GM12891 (cell line): ENCODE measurements at regions not wholly inside any gene's neighbourhood (a gene's known extent, or its start where the extent isn't known, plus 50 kb on each side); places are given as distances from the start of the nearest gene placed in this dataset.
"Not testable (repeated sequence)": the region's sequence is repeated elsewhere in the genome, so short reads cannot be mapped to it uniquely, and the experiment has no call there.

Experiments used
- DNase-seq: peaks from one replicate; pipeline ENCODE4 v3.0.0; 2011; ENCODE audit warnings: low spot score; ENCODE audit not compliant: insufficient read length
- FAIRE-seq: peaks from 2 replicates; lab custom pipeline; 2011; peaks lifted over from hg19 to GRCh38; lab: Jason Lieb, UNC
- PAX5 ChIP-seq: IDR thresholded peaks from 2 replicates; pipeline ENCODE4 v1.6.1; 2011; ENCODE audit warnings: low read length, moderate library complexity, mild to moderate bottlenecking; ENCODE audit not compliant: insufficient read depth, severe bottlenecking
- POLR2A ChIP-seq: IDR thresholded peaks from 2 replicates; pipeline ENCODE4 v1.6.1; 2011; ENCODE audit warnings: low read depth, low read length, control low read depth
- POLR2AphosphoS5 ChIP-seq: IDR thresholded peaks from 2 replicates; pipeline ENCODE4 v1.6.1; 2011; ENCODE audit warnings: low read depth, low read length, control low read depth
- POU2F2 ChIP-seq: IDR thresholded peaks from 2 replicates; pipeline ENCODE4 v1.6.1; 2011; ENCODE audit warnings: low read depth, mild to moderate bottlenecking, control low read depth, low read length, moderate library complexity
- SPI1 ChIP-seq: IDR thresholded peaks from 2 replicates; pipeline ENCODE4 v1.6.1; 2011; ENCODE audit warnings: low read depth, low read length, control low read depth
- TAF1 ChIP-seq: IDR thresholded peaks from 2 replicates; pipeline ENCODE4 v1.6.1; 2011; ENCODE audit warnings: low read depth, low read length, control low read depth

DNA sequence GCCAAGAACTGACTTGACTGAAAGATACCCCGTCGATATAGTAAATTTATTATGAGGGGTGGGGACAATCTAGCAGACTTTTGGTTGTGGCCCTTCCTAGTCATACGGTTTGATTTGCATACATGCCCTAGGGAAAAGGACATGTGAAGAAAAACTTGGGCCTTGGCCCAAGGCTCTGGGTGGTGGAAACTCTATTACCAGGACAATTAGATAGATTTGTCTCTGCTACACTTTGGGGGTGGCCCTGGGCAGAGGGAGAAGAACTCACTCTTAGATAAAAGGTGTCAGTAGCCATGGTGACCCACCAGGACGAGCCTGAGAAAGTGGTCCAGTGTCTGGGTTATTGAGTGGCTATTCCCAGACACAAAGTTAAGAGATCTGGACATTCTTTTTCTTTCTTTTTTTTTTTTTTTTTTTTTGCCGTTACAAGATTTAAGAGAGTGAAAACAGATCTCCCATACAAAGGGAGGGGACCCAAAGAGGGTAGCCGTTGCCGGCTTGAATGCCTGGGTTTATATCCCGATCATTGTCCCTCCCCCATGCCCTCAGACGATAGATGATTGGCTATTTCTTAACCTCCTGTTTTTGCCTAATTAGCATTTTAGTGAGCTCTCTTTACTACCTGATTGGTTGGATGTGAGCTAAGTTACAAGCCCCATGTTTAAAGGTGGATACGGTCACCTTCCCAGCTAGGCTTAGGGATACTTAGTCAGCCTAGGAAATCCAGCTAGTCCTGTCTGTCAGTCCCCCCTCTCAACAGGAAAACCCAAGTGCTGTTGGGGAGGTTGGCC, 96.4 kb upstream of the SMAD3 start:
- TF ChIP-seq SPI1 (no peak), POU2F2 (no peak), PAX5 (no peak), TAF1 (no peak)
- DNase-seq = no peak
- no peak for FAIRE-seq

DNA sequence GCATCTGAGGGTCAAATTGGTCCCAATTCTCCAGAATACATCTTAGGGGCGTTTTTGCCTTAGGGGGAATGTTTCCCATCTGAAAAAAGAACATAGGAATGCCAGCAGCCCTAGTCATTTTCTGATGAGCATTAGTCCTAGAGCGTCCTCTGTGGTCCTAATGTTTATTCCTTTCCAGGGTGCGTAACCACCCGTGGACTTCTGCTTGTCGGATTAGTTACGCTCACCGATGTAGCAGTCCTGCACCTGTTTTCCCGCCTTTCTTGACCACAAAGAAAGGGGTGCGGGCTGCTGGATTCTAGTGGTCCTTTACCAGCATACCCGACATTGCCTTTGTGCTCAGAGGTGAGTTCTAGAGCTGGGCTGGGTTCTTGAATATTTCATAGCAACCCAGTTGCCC, 91.3 kb upstream of the SMAD3 start:
- FAIRE-seq, DNase-seq: not testable (repeated sequence)

DNA sequence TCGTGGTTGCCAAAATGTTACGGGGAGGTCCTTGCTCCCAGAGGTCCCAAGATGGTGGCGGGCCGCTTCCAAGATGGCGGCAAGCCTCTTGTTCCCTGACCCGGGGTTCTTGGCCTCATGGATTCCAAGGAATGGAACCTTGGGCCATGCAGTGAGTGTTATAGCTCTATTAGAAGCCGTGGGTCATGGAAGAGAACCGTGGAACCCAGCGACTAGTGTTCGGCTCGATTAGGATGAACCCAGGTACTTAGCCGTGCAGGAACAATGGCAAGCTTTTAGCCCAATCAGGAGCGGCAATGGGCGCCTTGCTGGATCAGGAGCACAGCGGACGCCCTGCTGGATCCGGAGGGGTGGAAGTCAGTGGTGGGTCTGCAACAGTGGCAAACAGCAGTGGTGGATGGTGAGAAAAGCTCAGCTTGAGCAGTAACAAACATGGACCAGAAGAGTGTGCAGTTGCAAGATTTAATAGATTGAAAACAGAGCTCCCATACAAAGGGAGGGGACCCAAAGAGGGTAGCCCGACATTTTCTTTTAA, 89.2 kb upstream of the SMAD3 start:
- FAIRE-seq, DNase-seq: not testable (repeated sequence)

DNA sequence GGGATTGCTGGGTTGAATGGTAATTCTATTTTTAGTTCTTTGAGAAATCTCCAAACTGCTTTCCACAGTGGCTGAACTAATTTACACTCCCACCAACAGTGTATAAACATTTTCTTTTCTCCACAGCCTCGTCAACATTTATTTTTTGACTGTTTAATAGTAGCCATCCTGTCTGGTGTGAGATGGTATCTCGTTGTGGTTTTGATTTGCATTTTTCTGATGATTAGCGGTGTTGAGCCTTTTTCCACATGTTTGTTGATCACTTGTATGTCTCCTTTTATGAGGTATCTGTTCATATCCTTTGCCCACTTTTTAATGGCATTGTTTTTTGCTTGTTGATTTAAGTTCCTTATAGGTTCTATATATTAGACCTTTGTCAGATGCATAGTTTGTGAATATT, 85.1 kb upstream of the SMAD3 start:
- peak; percentile 23 for FAIRE-seq
- DNase-seq = not testable (repeated sequence)

DNA sequence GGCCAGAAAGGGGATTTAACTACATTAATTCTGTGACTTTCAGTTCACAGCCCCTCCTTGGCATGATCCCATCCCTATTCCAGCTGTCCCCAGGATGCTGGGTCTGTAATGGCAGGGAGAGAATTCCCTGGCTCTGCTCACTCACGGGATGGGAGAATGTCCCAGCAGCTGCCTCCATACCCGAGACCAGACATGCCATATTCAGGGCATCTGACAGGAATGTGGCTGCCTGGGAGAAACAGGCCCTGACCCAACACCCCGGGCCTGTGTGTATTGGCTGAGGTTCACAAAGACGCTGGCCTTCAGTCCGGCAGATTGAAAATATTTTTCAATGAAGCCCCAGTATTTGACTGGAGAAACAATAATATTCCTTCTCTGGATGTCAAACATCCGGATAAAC, 83.6 kb upstream of the SMAD3 start:
- no peak for FAIRE-seq

DNA sequence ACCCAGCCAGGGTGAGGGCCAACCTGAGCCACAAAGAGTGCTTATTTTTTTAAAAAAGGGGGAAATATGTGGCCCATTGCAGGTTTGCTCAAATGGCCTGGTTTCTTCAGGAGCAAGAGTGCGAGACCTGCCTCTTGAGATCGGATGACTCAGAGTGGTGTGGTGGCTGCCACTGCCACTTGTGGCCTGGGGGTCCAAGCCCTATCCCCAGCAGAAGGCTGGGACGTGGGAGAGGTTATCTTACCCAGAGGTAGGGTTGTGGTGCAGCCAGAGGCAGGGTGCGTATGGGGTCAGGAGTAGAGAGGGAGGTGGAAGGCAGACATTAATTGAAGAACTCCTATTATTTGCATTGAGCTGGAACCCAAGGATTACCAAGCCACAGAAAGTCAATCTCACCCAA, 83.2 kb upstream of the SMAD3 start:
- no peak for DNase-seq
- no peak for TF ChIP-seq PAX5
- no peak for TF ChIP-seq POLR2AphosphoS5
- no peak for TF ChIP-seq POU2F2
- TF ChIP-seq SPI1 = no peak
- no peak for TF ChIP-seq POLR2A
- TF ChIP-seq TAF1 = no peak
- FAIRE-seq = no peak

More for the DNA sequence above, 83.6 kb upstream of the SMAD3 start:
- no peak for TF ChIP-seq SPI1
- no peak for TF ChIP-seq PAX5
- TF ChIP-seq POU2F2 = no peak
- TF ChIP-seq POLR2A = no peak
- no peak for TF ChIP-seq TAF1
- TF ChIP-seq POLR2AphosphoS5 = no peak
- no peak for DNase-seq

DNA sequence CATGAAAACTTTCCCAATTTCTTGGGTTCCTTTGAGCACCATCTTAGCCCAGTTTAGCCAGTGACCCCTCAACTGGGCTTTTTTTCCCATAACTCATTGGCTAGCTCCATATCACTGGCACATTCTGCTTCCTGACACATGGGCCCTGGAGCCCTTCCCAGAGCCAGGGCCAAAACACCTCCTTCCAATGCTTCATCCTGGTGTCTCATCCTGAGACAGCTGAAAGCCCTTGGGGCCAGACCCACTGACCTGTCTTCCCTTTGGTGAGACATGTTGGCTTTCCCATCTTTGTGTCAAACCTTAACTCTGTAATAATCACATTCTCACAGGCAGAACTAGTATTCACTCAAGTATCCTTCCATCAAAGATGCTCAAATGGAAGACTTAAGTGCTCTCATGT, 82.6 kb upstream of the SMAD3 start:
- TF ChIP-seq POLR2AphosphoS5 (no peak), TAF1 (no peak), POLR2A (no peak), POU2F2 (no peak)
- no peak for FAIRE-seq
- DNase-seq = no peak

DNA sequence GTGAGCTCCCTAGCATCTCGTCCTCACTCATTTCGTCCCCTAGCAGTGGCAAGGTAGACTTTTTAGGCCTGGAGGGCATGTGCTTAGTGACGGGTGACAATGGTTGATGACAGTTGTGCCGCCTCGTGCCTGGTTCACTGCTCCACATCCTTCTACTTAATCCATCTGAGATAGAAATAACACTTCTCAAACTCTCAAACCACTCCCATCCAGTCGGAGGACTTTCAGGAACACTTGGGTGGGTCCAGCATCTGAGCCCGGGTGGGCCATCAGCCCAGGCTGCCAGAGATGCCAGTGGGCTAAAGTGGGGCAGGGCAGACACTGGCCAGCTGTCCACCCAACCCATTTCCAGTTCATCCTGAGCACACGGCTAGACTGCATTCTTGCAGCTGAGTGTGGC, 79.7 kb upstream of the SMAD3 start:
- FAIRE-seq (no peak), DNase-seq (no peak)
- TF ChIP-seq POLR2A (no peak), TAF1 (no peak), POLR2AphosphoS5 (no peak)

GRCh38 chr15:66986951-66987350, 78.5 kb upstream of the SMAD3 start:
- FAIRE-seq = no peak
- no peak for DNase-seq
- TF ChIP-seq POU2F2 (no peak), POLR2AphosphoS5 (no peak), POLR2A (no peak), TAF1 (no peak), PAX5 (no peak), SPI1 (no peak)

GRCh38 chr15:66993090-66993489, 72.3 kb upstream of the SMAD3 start:
- FAIRE-seq = no peak
- TF ChIP-seq POLR2A (no peak), POU2F2 (no peak), PAX5 (no peak), POLR2AphosphoS5 (no peak), TAF1 (no peak), SPI1 (no peak)
- no peak for DNase-seq

- no peak for DNase-seq
- no peak for TF ChIP-seq POU2F2
- TF ChIP-seq TAF1 = no peak
- TF ChIP-seq PAX5 = no peak
- TF ChIP-seq POLR2A = no peak
- TF ChIP-seq SPI1 = no peak
- no peak for TF ChIP-seq POLR2AphosphoS5
- FAIRE-seq = no peak
These were observed 71.3 kb upstream of the SMAD3 start for GRCh38 chr15:66993874-66994696.
